Muscle layer of colon (tissue), 2 donors: ENCODE measurements at regions not wholly inside any gene's neighbourhood (a gene's known extent, or its start where the extent isn't known, plus 50 kb on each side); places are given as distances from the start of the nearest gene placed in this dataset.

Experiments
- H3K27ac ChIP-seq: one replicate; pipeline ENCODE4 v1.7.0; 2013; ENCODE audit warnings: low read depth, mild to moderate bottlenecking, low read length, moderate library complexity
- H3K27me3 ChIP-seq, 2 donors: one replicate each; pipeline ENCODE4 v1.7.0; 2013; ENCODE audit warnings: low read length in 2 of 2, mild to moderate bottlenecking in 2 of 2; ENCODE audit not compliant: insufficient read depth in 2 of 2, control insufficient read depth in 1 of 2
- H3K36me3 ChIP-seq: one replicate; pipeline ENCODE4 v1.7.0; 2013; ENCODE audit warnings: mild to moderate bottlenecking, low read length; ENCODE audit not compliant: insufficient read depth
- H3K4me1 ChIP-seq: one replicate; pipeline ENCODE4 v1.7.0; 2013; ENCODE audit warnings: mild to moderate bottlenecking, low read length; ENCODE audit not compliant: insufficient read depth
- H3K4me3 ChIP-seq, 2 donors: one replicate each; pipeline ENCODE4 v1.7.0; 2013; ENCODE audit warnings: low read length in 2 of 2, low read depth in 1 of 2, mild to moderate bottlenecking in 1 of 2, moderate library complexity in 1 of 2
- H3K9ac ChIP-seq: one replicate; pipeline ENCODE4 v1.7.0; 2013; ENCODE audit warnings: low read length
- H3K9me3 ChIP-seq: one replicate; pipeline ENCODE4 v1.7.0; 2013; ENCODE audit warnings: mild to moderate bottlenecking, low read length
- donor health status: abdominal sarcoma.
- donor health status: Adenocarcinoma of cecum.

GRCh38 chr18:24530630-24531111 lies 70.2 kb downstream of the HRH4 start:
- H3K9ac ChIP-seq = no peak overlapping the region
- no peaks in the 10 kb centered on the region for H3K9me3 ChIP-seq
- no peak overlapping the region for H3K4me3 ChIP-seq
- H3K27me3 ChIP-seq = no peaks in the 10 kb centered on the region
- H3K4me1 ChIP-seq = no peaks in the 10 kb centered on the region
- no peaks in the 10 kb centered on the region for H3K36me3 ChIP-seq
- H3K27ac ChIP-seq = no peak overlapping the region

GRCh38 chr18:24534271-24534670 lies 73.8 kb downstream of the HRH4 start:
- H3K4me1 ChIP-seq = no peaks in the 10 kb centered on the region
- no peak overlapping the region for H3K27ac ChIP-seq
- H3K9me3 ChIP-seq = no peaks in the 10 kb centered on the region
- H3K4me3 ChIP-seq = no peak overlapping the region
- no peaks in the 10 kb centered on the region for H3K27me3 ChIP-seq
- H3K36me3 ChIP-seq = no peaks in the 10 kb centered on the region
- H3K9ac ChIP-seq = no peak overlapping the region

- H3K9me3 ChIP-seq = no peaks in the 10 kb centered on the region
- no peak overlapping the region for H3K4me3 ChIP-seq
- H3K4me1 ChIP-seq = no peaks in the 10 kb centered on the region
- no peaks in the 10 kb centered on the region for H3K27me3 ChIP-seq
- no peak overlapping the region for H3K27ac ChIP-seq
- H3K9ac ChIP-seq = no peak overlapping the region
- no peaks in the 10 kb centered on the region for H3K36me3 ChIP-seq
Observed at GRCh38 chr18:24534737-24535136, 74.3 kb downstream of the HRH4 start.

- Histone ChIP-seq H3K27ac (no peak overlapping the region), H3K9ac (no peak overlapping the region), H3K27me3 (no peaks in the 10 kb centered on the region), H3K4me1 (no peaks in the 10 kb centered on the region), H3K36me3 (no peaks in the 10 kb centered on the region), H3K4me3 (no peak overlapping the region), H3K9me3 (no peaks in the 10 kb centered on the region)
Observed at GRCh38 chr18:24535527-24536295, 75.3 kb downstream of the HRH4 start.

GRCh38 chr18:24536326-24536725 lies 75.9 kb downstream of the HRH4 start:
- Histone ChIP-seq H3K27me3 (no peaks in the 10 kb centered on the region), H3K36me3 (no peaks in the 10 kb centered on the region), H3K4me1 (no peaks in the 10 kb centered on the region), H3K9ac (no peak overlapping the region), H3K27ac (no peak overlapping the region), H3K9me3 (no peaks in the 10 kb centered on the region), H3K4me3 (no peak overlapping the region)

- H3K9ac ChIP-seq = no peak overlapping the region
- H3K27ac ChIP-seq = no peak overlapping the region
- H3K27me3 ChIP-seq = no peaks in the 10 kb centered on the region
Observed at GRCh38 chr18:24536834-24537233, 76.4 kb downstream of the HRH4 start.

GRCh38 chr18:24538414-24539264 lies 78.2 kb downstream of the HRH4 start:
- Histone ChIP-seq H3K9me3 (no peaks in the 10 kb centered on the region), H3K4me1 (no peaks in the 10 kb centered on the region), H3K36me3 (no peaks in the 10 kb centered on the region), H3K27ac (no peak overlapping the region), H3K4me3 (no peak overlapping the region), H3K27me3 (no peaks in the 10 kb centered on the region), H3K9ac (no peak overlapping the region)

More at GRCh38 chr18:24536834-24537233, 76.4 kb downstream of the HRH4 start:
- Histone ChIP-seq H3K4me3 (no peak overlapping the region), H3K36me3 (no peaks in the 10 kb centered on the region), H3K4me1 (no peaks in the 10 kb centered on the region), H3K9me3 (no peaks in the 10 kb centered on the region)

GRCh38 chr18:24539866-24540617 lies 79.6 kb downstream of the HRH4 start:
- H3K9me3 ChIP-seq = no peaks in the 10 kb centered on the region
- H3K36me3 ChIP-seq = no peaks in the 10 kb centered on the region
- H3K4me3 ChIP-seq = no peak overlapping the region
- H3K27ac ChIP-seq = no peak overlapping the region
- H3K9ac ChIP-seq = no peak overlapping the region
- no peaks in the 10 kb centered on the region for H3K27me3 ChIP-seq
- no peaks in the 10 kb centered on the region for H3K4me1 ChIP-seq

- no peak overlapping the region for H3K9ac ChIP-seq
- H3K36me3 ChIP-seq = no peaks in the 10 kb centered on the region
- H3K27ac ChIP-seq = no peak overlapping the region
- no peaks in the 10 kb centered on the region for H3K9me3 ChIP-seq
- H3K27me3 ChIP-seq = no peaks in the 10 kb centered on the region
- no peaks in the 10 kb centered on the region for H3K4me1 ChIP-seq
- no peak overlapping the region for H3K4me3 ChIP-seq
Observed at GRCh38 chr18:24540896-24541295, 80.5 kb downstream of the HRH4 start.

- Histone ChIP-seq H3K4me3 (no peak overlapping the region), H3K9ac (no peak overlapping the region), H3K9me3 (no peaks in the 10 kb centered on the region), H3K36me3 (no peaks in the 10 kb centered on the region), H3K27me3 (no peaks in the 10 kb centered on the region), H3K4me1 (no peaks in the 10 kb centered on the region), H3K27ac (no peak overlapping the region)
Observed at GRCh38 chr18:24543086-24543794, 82.8 kb downstream of the HRH4 start.
